GM15510 (cell line): ENCODE measurements at regions not wholly inside any gene's neighbourhood (a gene's known extent, or its start where the extent isn't known, plus 50 kb on each side); places are given as distances from the start of the nearest gene placed in this dataset.

Source experiments
- POLR2A ChIP-seq: IDR thresholded peaks from 3 replicates; pipeline ENCODE4 v1.6.1; 2011; ENCODE audit warnings: borderline replicate concordance; ENCODE audit not compliant: insufficient read length; ENCODE audit errors: extremely low read depth

- no peak for TF ChIP-seq POLR2A
Observed at GRCh38 chr3:168453623-168454022, 357.9 kb upstream of the GOLIM4 start.

DNA sequence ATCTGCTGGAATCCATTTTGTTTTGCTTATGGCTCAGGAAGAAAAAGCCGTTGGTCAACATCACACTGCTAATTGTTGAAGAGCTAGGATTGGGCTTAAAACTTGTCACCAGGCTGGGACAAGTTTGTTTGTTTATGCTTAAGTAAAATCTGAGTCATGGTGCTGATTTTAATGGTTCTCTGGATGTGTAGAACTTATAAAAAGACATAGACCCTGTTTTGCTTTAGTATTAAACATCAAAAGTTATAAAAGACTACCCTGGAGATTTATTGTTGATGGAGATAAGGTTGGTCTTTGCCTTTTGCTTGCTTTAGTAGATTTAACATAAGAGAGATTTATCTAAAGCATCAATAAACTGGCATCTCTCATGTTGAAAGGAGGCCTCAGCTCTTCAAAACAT, 348.2 kb upstream of the GOLIM4 start:
- TF ChIP-seq POLR2A = no peak

- TF ChIP-seq POLR2A = no peak
Observed at GRCh38 chr3:168442502-168442901, 346.8 kb upstream of the GOLIM4 start.

GRCh38 chr3:168436245-168436724, 340.6 kb upstream of the GOLIM4 start:
- TF ChIP-seq POLR2A = no peak

GRCh38 chr3:168431491-168431890, 335.8 kb upstream of the GOLIM4 start:
- no peak for TF ChIP-seq POLR2A

GRCh38 chr3:168427835-168428475, 332.2 kb upstream of the GOLIM4 start:
- no peak for TF ChIP-seq POLR2A

- TF ChIP-seq POLR2A = no peak
Observed at GRCh38 chr3:168427156-168427555, 331.4 kb upstream of the GOLIM4 start.

- no peak for TF ChIP-seq POLR2A
Observed at GRCh38 chr3:168425936-168426595, 330.3 kb upstream of the GOLIM4 start.

GRCh38 chr3:168424059-168424734, 328.5 kb upstream of the GOLIM4 start:
- no peak for TF ChIP-seq POLR2A

DNA sequence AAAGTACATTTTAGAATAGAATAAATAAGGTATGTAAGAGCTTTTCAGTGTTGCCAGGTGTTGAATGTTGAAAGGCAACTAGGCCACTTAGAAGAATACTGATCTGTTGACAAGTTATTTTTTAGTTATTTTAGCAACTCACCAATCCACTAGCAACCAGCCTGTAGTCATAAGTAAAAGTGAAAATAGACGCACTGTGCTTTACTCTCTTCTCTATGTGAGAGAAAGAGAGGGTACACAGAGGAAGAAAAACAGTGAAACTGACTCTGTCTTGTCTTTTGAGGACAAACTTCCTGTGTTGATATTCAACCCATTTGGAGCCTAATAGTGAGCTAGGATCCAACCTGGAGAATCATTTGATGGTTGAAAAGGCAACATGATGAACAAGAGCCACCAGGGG, 327.1 kb upstream of the GOLIM4 start:
- no peak for TF ChIP-seq POLR2A

- TF ChIP-seq POLR2A = no peak
Observed at GRCh38 chr3:168419091-168419490, 323.4 kb upstream of the GOLIM4 start.

DNA sequence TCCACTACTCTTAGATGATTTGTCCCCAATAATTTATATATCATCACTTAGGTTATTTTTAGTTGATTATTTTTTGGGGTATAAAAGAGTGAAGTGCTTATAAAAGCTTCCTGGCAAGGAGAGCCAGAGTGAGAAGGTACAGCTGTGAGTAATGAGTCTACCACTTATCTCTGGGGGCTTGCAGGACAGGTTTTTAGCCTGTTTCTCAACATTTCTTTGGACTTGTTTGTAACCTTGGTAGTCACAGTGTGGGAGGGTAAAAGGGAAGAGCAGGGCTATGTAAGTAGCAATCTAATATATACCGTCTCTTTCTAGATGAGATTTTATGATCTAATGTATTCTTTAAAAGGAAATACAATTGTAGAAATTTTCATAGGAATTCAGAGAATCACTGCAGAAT, 321.3 kb upstream of the GOLIM4 start:
- TF ChIP-seq POLR2A = no peak

DNA sequence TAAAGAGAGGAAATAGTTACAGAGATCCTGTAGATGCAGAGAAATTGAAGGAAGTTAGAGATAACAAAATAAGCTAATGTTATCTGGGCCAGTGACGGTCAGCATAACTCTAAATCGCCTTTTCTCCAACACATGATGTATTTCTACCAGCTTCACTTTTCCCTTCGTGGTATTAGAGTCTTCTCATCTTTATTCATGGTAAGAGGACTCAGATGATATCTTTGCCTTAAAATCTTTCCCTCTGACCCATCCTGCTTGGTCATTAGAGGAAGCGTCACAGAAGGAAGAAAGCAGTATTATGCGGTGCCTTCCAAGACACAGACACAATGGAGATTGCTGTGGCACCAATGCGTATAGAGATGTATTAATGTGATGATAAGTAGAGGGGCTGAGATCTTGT, 320.7 kb upstream of the GOLIM4 start:
- TF ChIP-seq POLR2A = no peak

GRCh38 chr3:168414149-168414548, 318.4 kb upstream of the GOLIM4 start:
- TF ChIP-seq POLR2A = no peak

DNA sequence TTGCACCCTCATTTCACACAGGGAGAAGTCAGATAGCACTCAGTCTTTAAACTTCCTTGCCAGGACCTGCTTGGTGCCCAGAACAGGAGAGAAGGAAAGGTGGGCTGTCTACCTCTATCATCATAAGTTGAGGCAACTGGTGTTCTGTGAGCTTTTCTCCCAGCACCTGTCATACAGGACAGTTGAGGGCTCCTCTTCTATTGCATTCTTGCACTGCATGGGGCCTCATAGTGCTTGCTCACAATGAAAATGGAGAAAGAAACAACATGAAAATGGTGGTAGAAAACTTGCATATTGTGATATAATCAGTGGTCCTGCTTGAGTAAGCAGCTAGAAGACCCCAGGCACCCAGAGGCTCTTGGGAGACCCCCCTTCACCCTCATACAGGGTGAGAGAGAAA, 311.7 kb upstream of the GOLIM4 start:
- TF ChIP-seq POLR2A = no peak

- no peak for TF ChIP-seq POLR2A
Observed at GRCh38 chr3:168405288-168405687, 309.6 kb upstream of the GOLIM4 start.
